ENCODE measurements at regions not wholly inside any gene's neighbourhood (a gene's known extent, or its start where the extent isn't known, plus 50 kb on each side); places are given as distances from the start of the nearest gene placed in this dataset.

- no peak for TF ChIP-seq CTCF (IDR thresholded peaks at IDR 0.05)
- no peak for TF ChIP-seq POLR2A (IDR thresholded peaks at IDR 0.05)
Observed at GRCh38 chr14:94831085-94831484, 61.2 kb upstream of the GSC start.
